HG03159 (cell line): ENCODE measurements at regions not wholly inside any gene's neighbourhood (a gene's known extent, or its start where the extent isn't known, plus 50 kb on each side); places are given as distances from the start of the nearest gene placed in this dataset.
"Not testable (repeated sequence)": the region's sequence is repeated elsewhere in the genome, so short reads cannot be mapped to it uniquely, and the experiment has no call there.

Experiments
- ATAC-seq: cut with Tn5 transposase; IDR thresholded peaks from one replicate; pipeline ENCODE4 v1.9.1; 2021; ENCODE audit warnings: mild to moderate bottlenecking, moderate library complexity; ENCODE audit not compliant: unreplicated experiment

GRCh38 chr11:25602959-25603358 lies 729.0 kb upstream of the ANO3 start:
- no peak for ATAC-seq

- ATAC-seq: no peak
These were observed 719.1 kb upstream of the ANO3 start for GRCh38 chr11:25612806-25613205.

- no peak for ATAC-seq
These were observed 718.5 kb upstream of the ANO3 start for GRCh38 chr11:25613451-25613850.

GRCh38 chr11:25613865-25614264 lies 718.1 kb upstream of the ANO3 start:
- no peak for ATAC-seq

- no peak for ATAC-seq
These were observed 716.9 kb upstream of the ANO3 start for GRCh38 chr11:25615069-25615468.

GRCh38 chr11:25615841-25616240 lies 716.1 kb upstream of the ANO3 start:
- ATAC-seq: no peak

- no peak for ATAC-seq
These were observed 706.8 kb upstream of the ANO3 start for GRCh38 chr11:25625094-25625493.

- ATAC-seq: no peak
These were observed 703.9 kb upstream of the ANO3 start for GRCh38 chr11:25628030-25628429.

GRCh38 chr11:25633230-25633629 lies 698.7 kb upstream of the ANO3 start:
- ATAC-seq: no peak

GRCh38 chr11:25649220-25649619 lies 682.7 kb upstream of the ANO3 start:
- not testable (repeated sequence) for ATAC-seq

- no peak for ATAC-seq
These were observed 681.6 kb upstream of the ANO3 start for GRCh38 chr11:25650319-25650718.

- ATAC-seq: no peak
These were observed 676.3 kb upstream of the ANO3 start for GRCh38 chr11:25655636-25656035.

GRCh38 chr11:25658916-25659315 lies 673.0 kb upstream of the ANO3 start:
- ATAC-seq: no peak

- no peak for ATAC-seq
These were observed 672.2 kb upstream of the ANO3 start for GRCh38 chr11:25659706-25660105.

GRCh38 chr11:25667871-25668270 lies 664.1 kb upstream of the ANO3 start:
- no peak for ATAC-seq

GRCh38 chr11:25691959-25692358 lies 640.0 kb upstream of the ANO3 start:
- no peak for ATAC-seq

- no peak for ATAC-seq
These were observed 629.5 kb upstream of the ANO3 start for GRCh38 chr11:25702417-25702816.

- ATAC-seq: no peak
These were observed 621.0 kb upstream of the ANO3 start for GRCh38 chr11:25710975-25711374.

- ATAC-seq: no peak
These were observed 604.0 kb upstream of the ANO3 start for GRCh38 chr11:25727944-25728343.

- no peak for ATAC-seq
These were observed 601.7 kb upstream of the ANO3 start for GRCh38 chr11:25730230-25730629.

- no peak for ATAC-seq
These were observed 598.2 kb upstream of the ANO3 start for GRCh38 chr11:25733777-25734176.

GRCh38 chr11:25734591-25735211 lies 597.2 kb upstream of the ANO3 start:
- ATAC-seq: no peak

- ATAC-seq: no peak
These were observed 594.8 kb upstream of the ANO3 start for GRCh38 chr11:25737071-25737675.
